ENCODE measurements at regions not wholly inside any gene's neighbourhood (a gene's known extent, or its start where the extent isn't known, plus 50 kb on each side); places are given as distances from the start of the nearest gene placed in this dataset.

- no peak for DNase-seq (ENCODE audit: low read depth)
- no peak for TF ChIP-seq CTCF (IDR thresholded peaks at IDR 0.05; ENCODE audit: insufficient read depth, low read depth, low read length, missing control alignments)
These were observed 144.1 kb upstream of the RASGRP1 start for GRCh38 chr15:38708672-38709180.

DNA sequence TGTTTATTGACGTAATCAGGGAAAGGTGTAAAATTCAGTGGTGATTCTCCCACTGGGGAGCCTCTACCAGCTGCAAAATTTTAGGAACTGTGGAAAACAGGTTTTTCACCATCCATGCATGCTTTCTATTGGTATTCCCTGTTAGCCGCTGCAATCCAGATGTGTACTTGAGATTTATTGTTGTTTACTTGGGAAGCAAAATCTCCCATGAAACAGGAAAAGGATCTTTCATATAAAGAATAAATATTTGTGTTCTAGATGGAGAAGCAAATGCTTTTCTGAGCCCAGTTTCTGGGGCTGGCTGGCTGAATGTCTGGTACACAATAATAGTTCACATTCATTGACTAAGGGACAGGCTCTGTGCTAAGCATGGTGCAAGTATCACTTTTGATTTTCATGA is 144.6 kb upstream of the RASGRP1 start:
- no peak overlapping the region for H3K4me3 ChIP-seq (ENCODE audit: low read depth, low read length)
- DNase-seq (ENCODE audit: low read depth), result no peak
- TF ChIP-seq CTCF (IDR thresholded peaks at IDR 0.05; ENCODE audit: insufficient read depth, low read depth, low read length, missing control alignments), result no peak

More at GRCh38 chr15:38708672-38709180, 144.1 kb upstream of the RASGRP1 start:
- no peak overlapping the region for H3K4me3 ChIP-seq (ENCODE audit: low read depth, low read length)

DNA sequence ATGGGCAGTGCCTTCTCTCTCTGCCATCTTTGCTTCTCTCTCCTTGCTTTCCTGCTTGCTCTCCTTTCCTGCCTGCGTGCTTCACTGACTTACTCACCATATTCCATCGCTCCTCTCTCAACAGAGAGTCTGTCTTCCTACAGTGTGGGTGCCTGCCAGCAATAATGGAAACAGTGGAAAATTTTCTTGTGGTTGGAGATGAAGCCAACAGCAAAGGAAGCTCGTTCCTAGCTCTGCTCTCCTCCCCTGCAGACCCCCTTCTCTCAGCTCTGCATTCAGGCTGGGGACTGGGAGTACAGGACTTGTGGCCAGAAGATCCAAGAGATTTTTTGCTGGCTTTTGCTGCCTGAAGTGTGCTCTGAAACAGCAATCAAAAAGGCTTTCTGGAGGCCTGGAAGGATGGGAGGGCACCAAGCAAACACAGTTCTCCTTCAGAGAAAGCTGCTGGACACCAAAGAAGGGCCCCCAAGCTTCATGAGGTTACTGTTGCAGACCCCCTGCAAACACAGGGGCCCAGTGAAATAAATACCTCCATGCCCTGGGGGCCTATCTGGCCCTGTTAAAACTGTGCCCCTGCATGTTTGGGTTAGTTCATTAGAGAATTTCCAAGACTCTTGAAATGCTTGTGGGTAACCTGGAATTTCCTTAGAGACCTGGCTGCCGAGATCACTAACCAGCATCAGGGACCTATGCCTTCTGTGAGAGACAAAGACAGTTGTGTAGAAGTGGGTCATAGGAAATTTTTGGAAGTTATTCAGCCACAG is 149.9 kb upstream of the RASGRP1 start:
- TF ChIP-seq CTCF (IDR thresholded peaks at IDR 0.05; ENCODE audit: insufficient read depth, low read depth, low read length, missing control alignments), result no peak
- no peak for DNase-seq (ENCODE audit: low read depth)
- no peak overlapping the region for H3K4me3 ChIP-seq (ENCODE audit: low read depth, low read length)

DNA sequence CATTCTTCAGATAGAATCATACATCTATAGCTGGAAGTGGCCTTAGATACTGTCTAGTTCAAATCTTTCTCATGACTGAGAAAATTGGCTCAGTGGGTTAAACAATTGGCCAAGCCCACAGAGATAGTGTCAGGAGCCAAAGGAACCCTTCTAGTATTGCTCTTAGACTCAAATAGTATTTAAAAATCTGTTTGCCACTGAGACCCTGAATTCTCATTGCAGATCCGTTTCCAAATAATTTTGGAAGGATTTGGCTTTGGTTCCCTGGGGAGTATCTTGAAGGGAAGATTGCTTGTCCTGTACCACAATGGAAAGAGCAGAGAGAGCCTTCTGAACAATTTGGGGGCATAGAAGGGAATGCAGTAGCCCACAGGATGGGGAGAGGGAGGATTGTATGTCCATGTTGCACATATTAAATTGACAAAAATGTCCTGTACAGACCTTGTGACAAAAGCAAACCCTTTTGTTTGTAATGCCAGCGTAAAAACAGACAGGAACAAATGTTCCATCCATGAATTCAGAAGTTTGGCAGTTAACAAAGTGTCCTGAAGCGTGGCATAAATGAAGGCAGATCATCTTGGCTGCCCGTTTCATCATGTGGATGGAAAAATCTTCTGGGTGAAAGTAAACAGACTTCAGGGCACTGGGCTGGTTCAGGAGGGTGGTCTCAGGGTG is 156.4 kb upstream of the RASGRP1 start:
- TF ChIP-seq CTCF (IDR thresholded peaks at IDR 0.05; ENCODE audit: insufficient read depth, low read depth, low read length, missing control alignments), result no peak

DNA sequence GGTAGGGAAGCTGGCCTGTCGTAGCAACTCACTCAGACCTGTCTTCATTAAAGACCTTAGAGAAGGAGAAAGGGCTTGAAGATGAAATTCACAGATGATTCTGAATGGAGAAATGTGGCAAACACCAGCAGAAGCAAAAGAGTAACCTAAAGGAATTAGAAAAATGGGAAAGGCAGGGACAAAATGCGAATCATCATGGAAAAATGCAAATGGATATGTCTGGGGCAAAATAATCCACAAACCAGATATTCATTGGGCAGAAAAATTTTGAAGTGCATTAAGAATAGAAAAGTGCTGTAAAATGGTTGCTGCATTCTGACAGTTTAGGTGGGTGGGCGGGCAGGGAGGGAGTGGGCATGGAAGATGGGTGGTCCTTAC is 156.9 kb upstream of the RASGRP1 start:
- DNase-seq (ENCODE audit: low read depth), result no peak
- TF ChIP-seq CTCF (IDR thresholded peaks at IDR 0.05; ENCODE audit: insufficient read depth, low read depth, low read length, missing control alignments), result no peak
- H3K4me3 ChIP-seq (ENCODE audit: low read depth, low read length), result no peak overlapping the region

More for the DNA sequence above, 156.4 kb upstream of the RASGRP1 start:
- H3K4me3 ChIP-seq (ENCODE audit: low read depth, low read length), result no peak overlapping the region
- DNase-seq (ENCODE audit: low read depth), result no peak

- no peak for TF ChIP-seq CTCF (IDR thresholded peaks at IDR 0.05; ENCODE audit: insufficient read depth, low read depth, low read length, missing control alignments)
- no peak overlapping the region for H3K4me3 ChIP-seq (ENCODE audit: low read depth, low read length)
These were observed 157.6 kb upstream of the RASGRP1 start for GRCh38 chr15:38722236-38722635.

More at GRCh38 chr15:38722236-38722635, 157.6 kb upstream of the RASGRP1 start:
- no peak for DNase-seq (ENCODE audit: low read depth)

All from GM12865 (cell line).